ENCODE measurements at regions not wholly inside any gene's neighbourhood (a gene's known extent, or its start where the extent isn't known, plus 50 kb on each side); places are given as distances from the start of the nearest gene placed in this dataset.

DNA sequence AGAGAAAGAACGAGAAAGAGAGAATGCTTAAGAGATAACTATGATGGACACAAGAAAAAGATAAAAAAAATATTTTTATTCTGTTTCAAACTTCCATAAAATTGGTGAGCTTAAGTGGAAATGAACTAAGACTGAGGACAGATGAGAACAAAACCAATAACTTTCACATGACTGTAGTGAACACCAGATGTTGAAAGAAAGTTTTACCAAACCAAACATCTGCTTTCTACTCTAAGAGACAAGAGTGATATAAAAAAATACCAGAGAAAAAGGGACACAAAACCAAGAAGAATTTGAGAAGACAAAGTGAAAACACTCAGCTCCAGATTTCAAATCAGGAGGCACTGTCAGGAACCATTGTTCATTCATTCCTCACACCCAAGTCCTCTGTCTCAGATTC is 147.9 kb downstream of the IMPG2 start:
- H3K27ac ChIP-seq (ENCODE audit: low read depth, low read length): no peak overlapping the region
- TF ChIP-seq, protein P1, sequence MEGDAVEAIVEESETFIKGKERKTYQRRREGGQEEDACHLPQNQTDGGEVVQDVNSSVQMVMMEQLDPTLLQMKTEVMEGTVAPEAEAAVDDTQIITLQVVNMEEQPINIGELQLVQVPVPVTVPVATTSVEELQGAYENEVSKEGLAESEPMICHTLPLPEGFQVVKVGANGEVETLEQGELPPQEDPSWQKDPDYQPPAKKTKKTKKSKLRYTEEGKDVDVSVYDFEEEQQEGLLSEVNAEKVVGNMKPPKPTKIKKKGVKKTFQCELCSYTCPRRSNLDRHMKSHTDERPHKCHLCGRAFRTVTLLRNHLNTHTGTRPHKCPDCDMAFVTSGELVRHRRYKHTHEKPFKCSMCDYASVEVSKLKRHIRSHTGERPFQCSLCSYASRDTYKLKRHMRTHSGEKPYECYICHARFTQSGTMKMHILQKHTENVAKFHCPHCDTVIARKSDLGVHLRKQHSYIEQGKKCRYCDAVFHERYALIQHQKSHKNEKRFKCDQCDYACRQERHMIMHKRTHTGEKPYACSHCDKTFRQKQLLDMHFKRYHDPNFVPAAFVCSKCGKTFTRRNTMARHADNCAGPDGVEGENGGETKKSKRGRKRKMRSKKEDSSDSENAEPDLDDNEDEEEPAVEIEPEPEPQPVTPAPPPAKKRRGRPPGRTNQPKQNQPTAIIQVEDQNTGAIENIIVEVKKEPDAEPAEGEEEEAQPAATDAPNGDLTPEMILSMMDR (IDR thresholded peaks at IDR 0.05; ENCODE audit: low read depth, low read length): no peak
- no peak for DNase-seq (ENCODE audit: low read depth, low spot score)
- H3K27me3 ChIP-seq (ENCODE audit: control insufficient read depth, insufficient read depth, low read length): no peaks in the 10 kb centered on the region
- H3K4me3 ChIP-seq (ENCODE audit: low read depth, low read length): no peak overlapping the region
- ChIA-PET POLR2A (no interaction called here), CTCF (no interaction called here)
- no peaks in the 10 kb centered on the region for H3K9me3 ChIP-seq (ENCODE audit: control insufficient read depth, insufficient read depth, low read length)

DNA sequence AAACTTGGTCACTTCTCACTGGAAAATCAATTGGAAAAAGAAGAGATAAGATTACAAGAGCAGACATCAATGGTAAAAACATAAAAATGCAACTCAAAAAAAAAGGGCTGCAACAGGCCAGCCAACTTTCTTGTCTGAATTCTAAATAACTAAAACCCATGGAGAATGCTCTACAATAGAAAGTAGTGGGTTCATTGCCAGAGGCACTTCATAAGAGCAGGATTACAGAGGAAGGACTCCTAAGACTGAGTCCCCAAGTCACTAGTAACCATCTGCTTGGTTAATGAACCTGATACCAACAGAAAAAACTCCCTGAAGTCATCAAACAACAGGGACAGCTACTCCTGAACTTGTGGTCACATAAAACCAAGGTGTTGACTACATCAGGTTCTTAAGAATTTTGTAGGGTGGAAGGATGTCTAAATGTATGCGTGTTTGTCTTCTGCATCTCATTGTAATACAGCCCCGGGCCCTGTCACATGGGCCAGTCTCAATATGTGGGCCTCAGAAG is 148.6 kb downstream of the IMPG2 start:
- no peak overlapping the region for H3K4me3 ChIP-seq (ENCODE audit: low read depth, low read length)
- no peak for DNase-seq (ENCODE audit: low read depth, low spot score)
- TF ChIP-seq, protein P1 (IDR thresholded peaks at IDR 0.05; ENCODE audit: low read depth, low read length): no peak
- no peaks in the 10 kb centered on the region for H3K9me3 ChIP-seq (ENCODE audit: control insufficient read depth, insufficient read depth, low read length)
- H3K27me3 ChIP-seq (ENCODE audit: control insufficient read depth, insufficient read depth, low read length): no peaks in the 10 kb centered on the region
- POLR2A ChIA-PET: no interaction called here
- no peak overlapping the region for H3K27ac ChIP-seq (ENCODE audit: low read depth, low read length)
- CTCF ChIA-PET: no interaction called here

DNA sequence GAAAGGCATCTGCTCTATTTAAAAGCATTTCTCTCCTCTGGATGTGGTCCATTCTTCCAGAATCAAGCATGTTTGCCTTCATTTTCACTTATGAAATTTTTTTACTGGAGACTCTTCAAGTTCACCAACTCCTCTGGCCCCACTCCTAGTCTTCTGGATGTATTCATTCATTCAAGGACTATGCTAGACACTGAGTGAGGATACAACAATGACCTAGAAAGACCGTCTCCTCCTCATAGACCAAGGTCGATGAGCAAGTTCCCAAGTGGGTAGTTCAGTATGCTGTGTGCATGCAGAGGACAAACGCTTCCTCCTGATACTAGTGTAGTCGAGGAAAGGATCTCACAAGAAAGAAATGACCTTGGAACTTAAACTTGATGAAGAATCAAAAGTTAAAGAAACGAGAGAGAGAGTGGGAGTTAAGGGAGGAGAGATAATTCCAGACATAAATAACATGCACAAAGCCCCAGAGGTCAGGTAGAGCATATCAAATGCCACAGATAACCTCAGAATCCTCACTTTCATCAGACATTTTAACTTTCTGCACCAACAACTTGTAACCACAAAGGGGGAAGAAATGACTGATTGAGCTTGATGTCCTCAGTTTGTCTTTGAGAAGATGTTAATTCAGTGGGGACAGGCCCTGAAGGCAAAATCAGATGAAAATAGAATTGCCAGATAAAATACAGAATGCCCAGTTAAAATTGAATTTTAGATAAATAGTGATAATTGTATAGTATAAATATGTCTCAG is 149.4 kb downstream of the IMPG2 start:
- ChIA-PET POLR2A (no interaction called here), CTCF (no interaction called here)
- TF ChIP-seq, protein P1 (IDR thresholded peaks at IDR 0.05; ENCODE audit: low read depth, low read length): no peak
- H3K9me3 ChIP-seq (ENCODE audit: control insufficient read depth, insufficient read depth, low read length): no peaks in the 10 kb centered on the region
- H3K4me3 ChIP-seq (ENCODE audit: low read depth, low read length): no peak overlapping the region
- no peaks in the 10 kb centered on the region for H3K27me3 ChIP-seq (ENCODE audit: control insufficient read depth, insufficient read depth, low read length)
- no peak for DNase-seq (ENCODE audit: low read depth, low spot score)
- no peak overlapping the region for H3K27ac ChIP-seq (ENCODE audit: low read depth, low read length)

DNA sequence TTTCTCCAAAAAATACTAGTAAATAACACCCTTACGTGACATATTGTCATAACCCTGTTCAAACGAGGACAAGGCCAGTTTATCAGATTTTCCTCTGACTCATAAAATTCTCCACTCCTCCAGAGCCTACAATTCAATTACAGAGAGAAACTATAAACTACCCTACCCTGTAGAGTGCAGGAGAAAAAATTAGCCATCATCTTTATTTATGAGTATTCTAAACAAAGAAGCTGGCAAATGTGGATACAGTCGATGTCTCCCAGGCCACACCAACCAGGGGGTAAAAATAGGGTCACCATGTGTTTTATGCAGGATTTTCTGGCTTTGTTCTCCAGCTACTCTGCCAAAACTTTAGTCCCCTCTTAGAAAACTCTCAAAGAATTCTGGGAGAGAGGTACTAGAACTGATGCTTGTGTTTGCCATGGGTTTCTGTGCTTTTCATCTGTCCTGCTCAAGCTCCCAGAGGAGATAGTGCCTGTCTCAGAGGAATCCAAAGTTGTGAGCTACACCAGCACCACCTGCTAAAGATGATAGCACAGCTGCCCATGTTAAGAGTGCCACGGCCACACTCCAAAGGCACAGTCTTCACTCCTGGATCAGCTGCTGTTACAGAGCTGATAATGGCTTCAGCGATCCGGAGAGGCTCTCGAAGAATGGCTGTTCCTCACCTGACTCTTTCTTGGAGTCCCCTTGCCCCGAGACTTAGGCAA is 150.2 kb downstream of the IMPG2 start:
- Histone ChIP-seq H3K27me3 (ENCODE audit: control insufficient read depth, insufficient read depth, low read length) (no peaks in the 10 kb centered on the region), H3K9me3 (ENCODE audit: control insufficient read depth, insufficient read depth, low read length) (no peaks in the 10 kb centered on the region), H3K27ac (ENCODE audit: low read depth, low read length) (no peak overlapping the region), H3K4me3 (ENCODE audit: low read depth, low read length) (no peak overlapping the region)
- no peak for DNase-seq (ENCODE audit: low read depth, low spot score)
- CTCF ChIA-PET: no interaction called here
- POLR2A ChIA-PET: no interaction called here
- TF ChIP-seq, protein P1 (IDR thresholded peaks at IDR 0.05; ENCODE audit: low read depth, low read length): no peak

DNA sequence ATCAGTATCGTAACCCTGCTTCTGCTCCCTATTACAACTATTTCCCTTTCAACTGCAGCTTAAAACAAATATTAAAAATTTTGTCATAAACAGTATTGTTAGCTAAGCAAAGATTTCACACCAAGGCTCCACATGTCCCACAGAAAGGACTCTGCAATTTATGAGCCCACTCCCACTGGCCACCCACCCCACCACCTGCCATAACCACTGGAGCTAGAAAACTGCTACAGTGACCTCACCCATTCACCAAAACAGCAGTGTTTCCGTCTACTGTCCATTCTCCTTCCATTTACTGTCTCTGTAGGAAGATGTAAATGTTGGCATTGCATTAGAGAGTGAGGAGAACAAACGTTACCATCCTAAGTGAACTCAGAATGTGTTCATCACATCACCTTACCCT is 150.9 kb downstream of the IMPG2 start:
- POLR2A ChIA-PET: no interaction called here
- H3K27ac ChIP-seq (ENCODE audit: low read depth, low read length): no peak overlapping the region
- DNase-seq (ENCODE audit: low read depth, low spot score): no peak
- H3K27me3 ChIP-seq (ENCODE audit: control insufficient read depth, insufficient read depth, low read length): no peaks in the 10 kb centered on the region
- TF ChIP-seq, protein P1 (IDR thresholded peaks at IDR 0.05; ENCODE audit: low read depth, low read length): no peak
- CTCF ChIA-PET: interaction anchor here (1.1 kb wide), 1 partner anchor 26 kb away, joined by 3 read pairs; no protein-coding TSS in a partner anchor
- no peak overlapping the region for H3K4me3 ChIP-seq (ENCODE audit: low read depth, low read length)
- no peaks in the 10 kb centered on the region for H3K9me3 ChIP-seq (ENCODE audit: control insufficient read depth, insufficient read depth, low read length)
